Activated naive CD4-positive, alpha-beta T cell treated with anti-CD3 and anti-CD28 coated beads, Interleukin-2, amount 10 ng/mL, durations not matched to agents 7 days and 5 days (primary cell): ENCODE measurements at regions not wholly inside any gene's neighbourhood (a gene's known extent, or its start where the extent isn't known, plus 50 kb on each side); places are given as distances from the start of the nearest gene placed in this dataset.

Experiments used
- CTCF ChIA-PET: fragments of 350-600 bp; sonication (Branson Sonifier 250); formaldehyde crosslinking; loops from one replicate; lab custom pipeline; 2021; ENCODE audit warnings: antibody characterized with exemption; lab: Charles Lee
- DNase-seq: peaks from one replicate; pipeline ENCODE4 v3.0.0-alpha.2; 2020
- H3K27ac Mint-ChIP-seq: one replicate; pipeline ENCODE4 v1.8.0; 2021; ENCODE audit warnings: mild to moderate bottlenecking, moderate library complexity, mixed read lengths
- H3K27me3 Mint-ChIP-seq: one replicate; pipeline ENCODE4 v1.8.0; 2021; ENCODE audit warnings: mild to moderate bottlenecking, mixed read lengths
- H3K36me3 Mint-ChIP-seq: one replicate; pipeline ENCODE4 v1.8.0; 2021; ENCODE audit warnings: mixed read lengths
- H3K4me1 Mint-ChIP-seq: one replicate; pipeline ENCODE4 v1.8.0; 2021; ENCODE audit warnings: mixed read lengths
- H3K4me3 Mint-ChIP-seq: one replicate; pipeline ENCODE4 v1.8.0; 2021; ENCODE audit warnings: mild to moderate bottlenecking, moderate library complexity, mixed read lengths
- H3K9me3 Mint-ChIP-seq: one replicate; pipeline ENCODE4 v1.8.0; 2021; ENCODE audit warnings: mixed read lengths

GRCh38 chr3:195011231-195011834 is 259.6 kb downstream of the XXYLT1 start:
- CTCF ChIA-PET = no interaction called here
- Mint-ChIP-seq H3K4me3 (no peak overlapping the region), H3K36me3 (no peaks in the 10 kb centered on the region), H3K4me1 (peaks cover 6% of the 10 kb centered on the region), H3K27ac (no peak overlapping the region), H3K27me3 (peaks cover 21% of the 10 kb centered on the region), H3K9me3 (no peaks in the 10 kb centered on the region)
- no peak for DNase-seq

GRCh38 chr3:195012100-195012499 is 258.9 kb downstream of the XXYLT1 start:
- no peaks in the 10 kb centered on the region for H3K36me3 Mint-ChIP-seq
- no peak overlapping the region for H3K4me3 Mint-ChIP-seq
- DNase-seq = no peak
- no peak overlapping the region for H3K27ac Mint-ChIP-seq
- H3K27me3 Mint-ChIP-seq = peaks cover 21% of the 10 kb centered on the region
- peaks cover 6% of the 10 kb centered on the region for H3K4me1 Mint-ChIP-seq
- CTCF ChIA-PET = no interaction called here
- no peaks in the 10 kb centered on the region for H3K9me3 Mint-ChIP-seq

- Mint-ChIP-seq H3K4me3 (no peak overlapping the region), H3K4me1 (peaks cover 6% of the 10 kb centered on the region), H3K27ac (no peak overlapping the region), H3K9me3 (no peaks in the 10 kb centered on the region), H3K27me3 (peaks cover 21% of the 10 kb centered on the region), H3K36me3 (no peaks in the 10 kb centered on the region)
- DNase-seq = peak; percentile 17
- CTCF ChIA-PET = no interaction called here
Measured at GRCh38 chr3:195012571-195012970, 258.4 kb downstream of the XXYLT1 start.

- CTCF ChIA-PET = no interaction called here
- Mint-ChIP-seq H3K27ac (no peak overlapping the region), H3K27me3 (peaks cover 20% of the 10 kb centered on the region), H3K4me3 (no peak overlapping the region), H3K4me1 (peaks cover 6% of the 10 kb centered on the region), H3K36me3 (no peaks in the 10 kb centered on the region), H3K9me3 (no peaks in the 10 kb centered on the region)
- peak; percentile 13 for DNase-seq
Measured at GRCh38 chr3:195013411-195014361, 257.3 kb downstream of the XXYLT1 start.

- peaks cover 6% of the 10 kb centered on the region for H3K4me1 Mint-ChIP-seq
- H3K36me3 Mint-ChIP-seq = no peaks in the 10 kb centered on the region
- no peak overlapping the region for H3K4me3 Mint-ChIP-seq
- H3K27ac Mint-ChIP-seq = no peak overlapping the region
- no peak for DNase-seq
- CTCF ChIA-PET = no interaction called here
- no peaks in the 10 kb centered on the region for H3K9me3 Mint-ChIP-seq
- peaks cover 21% of the 10 kb centered on the region for H3K27me3 Mint-ChIP-seq
Measured at GRCh38 chr3:195015021-195015420, 255.9 kb downstream of the XXYLT1 start.

- CTCF ChIA-PET = no interaction called here
- H3K9me3 Mint-ChIP-seq = no peaks in the 10 kb centered on the region
- DNase-seq = no peak
- no peak overlapping the region for H3K4me3 Mint-ChIP-seq
- no peak overlapping the region for H3K27ac Mint-ChIP-seq
- H3K4me1 Mint-ChIP-seq = peaks cover 6% of the 10 kb centered on the region
- H3K36me3 Mint-ChIP-seq = no peaks in the 10 kb centered on the region
- peaks cover 26% of the 10 kb centered on the region for H3K27me3 Mint-ChIP-seq
Measured at GRCh38 chr3:195017151-195017550, 253.8 kb downstream of the XXYLT1 start.
